A549 (cell line): ENCODE measurements at regions not wholly inside any gene's neighbourhood (a gene's known extent, or its start where the extent isn't known, plus 50 kb on each side); places are given as distances from the start of the nearest gene placed in this dataset.

Source experiments
- ATAC-seq, 2 experiments: fragments of 200-7000 bp in 1 of 2; fragments of >200 bp in 1 of 2; cut with Nextera tagmentation in 1 of 2; cut with Tn5 transposase in 1 of 2; 3 replicates each; pipeline versions ENCODE4 v1.8.0 to v1.9.1; 2018 to 2020; ENCODE audit warnings: mild to moderate bottlenecking in 1 of 2, moderate library complexity in 1 of 2
- CTCF ChIA-PET: fragments of 300-600 bp; sonication (Branson Sonifier 250); formaldehyde crosslinking; extraction: SDS; loops from one replicate; lab custom pipeline; 2021; ENCODE audit warnings: antibody characterized with exemption, inconsistent platforms; lab: Yijun Ruan, JAX
- POLR2A ChIA-PET: fragments of 350-600 bp; formaldehyde crosslinking; extraction: SDS; loops from one replicate; lab custom pipeline; 2021; ENCODE audit warnings: antibody characterized with exemption, inconsistent platforms; lab: Yijun Ruan, JAX
- DNase-seq, 2 experiments: peaks; one replicate each; pipeline versions ENCODE4 v3.0.0 to v3.0.0-alpha.2; 2011 to 2016; ENCODE audit warnings: low read depth in 1 of 2, low spot score in 1 of 2
- FAIRE-seq: peaks from 2 replicates; lab custom pipeline; 2011; peaks lifted over from hg19 to GRCh38; lab: Jason Lieb, UNC
- H3K27ac ChIP-seq, 2 experiments: fragments of >200 bp; sonication (Bioruptor Twin); formaldehyde crosslinking; 3 replicates each; pipeline ENCODE4 v1.5.1; 2016 to 2017
- H3K4me1 ChIP-seq: fragments of >200 bp; sonication (Bioruptor Twin); formaldehyde crosslinking; 3 replicates; pipeline ENCODE4 v1.6.1; 2016
- H3K4me2 ChIP-seq: fragments of >200 bp; sonication (Bioruptor Twin); formaldehyde crosslinking; 3 replicates; pipeline ENCODE4 v1.6.1; 2016
- H3K4me3 ChIP-seq: fragments of >200 bp; sonication (Bioruptor Twin); formaldehyde crosslinking; 3 replicates; pipeline ENCODE4 v1.5.1; 2016
- H3K9me3 ChIP-seq: fragments of >200 bp; sonication (Bioruptor Twin); formaldehyde crosslinking; 3 replicates; pipeline ENCODE4 v1.6.1; 2016
- CBX2 ChIP-seq: fragments of 200-600 bp; sonication (generic); IDR thresholded peaks from 2 replicates; pipeline ENCODE4 v1.6.1; 2016; ENCODE audit warnings: low read depth, mild to moderate bottlenecking, borderline replicate concordance
- CTCF ChIP-seq: fragments of >200 bp; sonication (Bioruptor Twin); formaldehyde crosslinking; IDR thresholded peaks from 3 replicates; pipeline ENCODE4 v1.5.1; 2016
- E2F6 ChIP-seq: IDR thresholded peaks from 2 replicates; pipeline ENCODE4 v1.6.1; 2012; ENCODE audit warnings: low read depth, borderline replicate concordance
- ELK1 ChIP-seq: fragments of 150-350 bp; IDR thresholded peaks from 2 replicates; pipeline ENCODE4 v1.6.1; 2014; ENCODE audit warnings: low read depth, mild to moderate bottlenecking, low read length
- EP300 ChIP-seq, 2 experiments: fragments of >200 bp; sonication (Bioruptor Twin); formaldehyde crosslinking; IDR thresholded peaks; 2 replicates in 1 of 2; 3 replicates in 1 of 2; pipeline ENCODE4 v1.6.1; 2016 to 2017
- HEYL ChIP-seq: fragments of 250-450 bp; sonication (Bioruptor Pico); IDR thresholded peaks from 2 replicates; pipeline ENCODE4 v1.8.0; 2021; ENCODE audit warnings: mild to moderate bottlenecking, moderate library complexity
- JUN ChIP-seq, 2 experiments: fragments of >200 bp; sonication (Bioruptor Twin); formaldehyde crosslinking; IDR thresholded peaks; 2 replicates in 1 of 2; 3 replicates in 1 of 2; pipeline ENCODE4 v1.6.1; 2016 to 2017
- MAX ChIP-seq: IDR thresholded peaks from 2 replicates; pipeline ENCODE4 v1.6.1; 2012
- NR3C1 ChIP-seq: fragments of >200 bp; sonication (Bioruptor Twin); formaldehyde crosslinking; IDR thresholded peaks from 3 replicates; pipeline ENCODE4 v1.6.1; 2017
- POLR2AphosphoS2 ChIP-seq: conservative IDR thresholded peaks from 2 replicates; pipeline ENCODE4 v1.6.1; 2012; ENCODE audit warnings: low read length, improper control_type of control experiment, inconsistent platforms
- RAD21 ChIP-seq, 2 experiments: fragments of >200 bp in 1 of 2; sonication (Bioruptor Twin) in 1 of 2; formaldehyde crosslinking in 1 of 2; IDR thresholded peaks in 1 of 2; conservative IDR thresholded peaks in 1 of 2; 2 replicates in 1 of 2; 3 replicates in 1 of 2; pipeline ENCODE4 v1.6.1; 2012 to 2018; ENCODE audit warnings: inconsistent platforms in 1 of 2
- RCOR1 ChIP-seq: fragments of 150-350 bp; IDR thresholded peaks from 2 replicates; pipeline ENCODE4 v1.6.1; 2014; ENCODE audit warnings: antibody characterized with exemption, low read length, low read depth
- RNF2 ChIP-seq: fragments of 200-600 bp; sonication (generic); IDR thresholded peaks from 2 replicates; pipeline ENCODE4 v1.6.1; 2016; ENCODE audit warnings: low read depth, mild to moderate bottlenecking, antibody characterized with exemption, moderate library complexity, borderline replicate concordance
- SMC3 ChIP-seq: fragments of >200 bp; sonication (Bioruptor Twin); formaldehyde crosslinking; IDR thresholded peaks from 3 replicates; pipeline ENCODE4 v1.6.1; 2018; ENCODE audit warnings: inconsistent platforms
- TFCP2L1 ChIP-seq: fragments of 250-450 bp; sonication (Bioruptor Pico); IDR thresholded peaks from 2 replicates; pipeline ENCODE4 v1.5.0; 2021; ENCODE audit warnings: mild to moderate bottlenecking
- TP53 ChIP-seq: fragments of 250-450 bp; sonication (Bioruptor Pico); IDR thresholded peaks from 2 replicates; pipeline ENCODE4 v1.5.0; 2021; ENCODE audit warnings: mild to moderate bottlenecking, moderate library complexity
- ZFP36 ChIP-seq: fragments of 450-650 bp; IDR thresholded peaks from 2 replicates; pipeline ENCODE4 v1.6.1; 2014; ENCODE audit warnings: borderline replicate concordance; ENCODE audit not compliant: partially characterized antibody
- WGBS: methylation state at CpG from one replicate; pipeline ENCODE4 v1.1.6; 2017; ENCODE audit errors: missing lambda C conversion rate; 5-methylcytosine and 5-hydroxymethylcytosine counted together
- TF ChIP-seq, protein P1 (sequence below): IDR thresholded peaks from 2 replicates; pipeline ENCODE4 v1.6.1; 2012

DNA sequence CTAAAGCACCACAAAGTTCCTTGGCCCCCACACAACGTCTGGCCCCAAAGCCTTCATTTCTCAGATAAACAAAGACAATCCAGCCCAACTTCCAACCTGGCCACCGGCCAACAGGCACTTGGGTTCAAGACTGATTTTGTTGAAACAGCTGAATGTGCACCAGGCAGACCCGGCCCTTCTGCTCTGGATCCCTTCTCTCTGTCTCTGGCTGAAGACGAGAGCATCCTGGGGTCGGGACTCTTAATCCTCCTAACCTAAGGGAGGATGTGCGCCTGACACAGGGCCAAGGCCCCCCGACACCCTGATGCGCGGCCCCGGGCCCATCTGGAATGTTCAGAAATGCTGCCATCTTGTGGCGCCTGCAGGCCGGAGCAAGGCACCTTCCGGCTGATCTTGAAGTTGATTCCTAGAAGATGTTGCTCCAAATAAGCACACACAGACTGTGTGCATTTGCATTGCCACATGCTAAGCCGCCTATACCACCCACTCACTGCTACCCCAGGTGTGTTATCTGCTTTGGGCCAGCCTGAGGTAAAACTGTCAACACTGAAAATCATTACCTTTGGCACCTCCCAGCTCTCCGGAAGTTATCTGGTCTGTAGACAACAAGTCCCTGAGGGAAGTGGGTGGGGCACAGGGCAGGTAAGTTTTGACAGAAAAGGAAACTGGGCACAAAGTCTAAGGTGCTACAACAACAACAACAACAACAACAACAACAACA is 98.4 kb upstream of the HABP2 start:
- POLR2A ChIA-PET = interaction anchor here (0.5 kb wide), 1 partner anchor 85 kb away, joined by 3 read pairs; no protein-coding TSS in a partner anchor
- Histone ChIP-seq H3K4me1 (no peaks in the 10 kb centered on the region), H3K27ac (no peak overlapping the region), H3K9me3 (no peaks in the 10 kb centered on the region), H3K4me3 (no peak overlapping the region), H3K4me2 (peak overlapping the region; percentile 75)
- ATAC-seq (peak; percentile 75 to 94), FAIRE-seq (no peak), DNase-seq (peak; percentile 44 to 65)
- WGBS = 7% methylated on average over 15 of the region's 15 CpGs
- TF ChIP-seq MAX = peak; percentile 37
- no peak for TF ChIP-seq POLR2AphosphoS2
- TF ChIP-seq SMC3 = peak; percentile 89
- peak; percentile 84 for TF ChIP-seq CTCF
- TF ChIP-seq RAD21 (conservative IDR thresholded peaks at IDR 0.05 in 1 of 2, IDR thresholded peaks at IDR 0.05 in 1 of 2) = peak; percentile 79 to 80
- CTCF ChIA-PET = interaction anchor here (0.6 to 5.3 kb wide), 36 partner anchors 9 to 995 kb away, joined by 3 to 54 read pairs (median 3); no protein-coding TSS in a partner anchor

GRCh38 chr10:113455947-113456346 is 96.9 kb upstream of the HABP2 start:
- 53% methylated on average over 3 of the region's 3 CpGs for WGBS
- FAIRE-seq (no peak), ATAC-seq (no peak), DNase-seq (no peak)
- POLR2A ChIA-PET = no interaction called here
- TF ChIP-seq ELK1 = no peak
- no peak for TF ChIP-seq E2F6
- TF ChIP-seq ZFP36 = no peak
- TF ChIP-seq CBX2 = no peak
- no peak for TF ChIP-seq JUN (IDR thresholded peaks at IDR 0.05)
- TF ChIP-seq NR3C1 = no peak
- TF ChIP-seq TFCP2L1 (CRISPR knock-in tag) = no peak
- no peak for TF ChIP-seq HEYL (CRISPR knock-in tag)
- no peak for TF ChIP-seq TP53 (CRISPR knock-in tag)
- no peak for TF ChIP-seq RNF2
- no peak for TF ChIP-seq RCOR1
- no peak for TF ChIP-seq EP300 (IDR thresholded peaks at IDR 0.05)
- H3K9me3 ChIP-seq = no peaks in the 10 kb centered on the region
- H3K4me3 ChIP-seq = no peak overlapping the region
- no peak overlapping the region for H3K27ac ChIP-seq
- CTCF ChIA-PET = interaction anchor here (1.3 to 1.5 kb wide), 2 partner anchors 10 to 39 kb away, joined by 4 read pairs; no protein-coding TSS in a partner anchor
- H3K4me2 ChIP-seq = no peak overlapping the region
- H3K4me1 ChIP-seq = no peaks in the 10 kb centered on the region

- H3K4me2 ChIP-seq = no peak overlapping the region
- no peaks in the 10 kb centered on the region for H3K4me1 ChIP-seq
- no peak for ATAC-seq
- H3K27ac ChIP-seq = no peak overlapping the region
- FAIRE-seq = no peak
- WGBS = 40% methylated on average over 6 of the region's 6 CpGs
- no peak for TF ChIP-seq RCOR1
- TF ChIP-seq, protein P1, sequence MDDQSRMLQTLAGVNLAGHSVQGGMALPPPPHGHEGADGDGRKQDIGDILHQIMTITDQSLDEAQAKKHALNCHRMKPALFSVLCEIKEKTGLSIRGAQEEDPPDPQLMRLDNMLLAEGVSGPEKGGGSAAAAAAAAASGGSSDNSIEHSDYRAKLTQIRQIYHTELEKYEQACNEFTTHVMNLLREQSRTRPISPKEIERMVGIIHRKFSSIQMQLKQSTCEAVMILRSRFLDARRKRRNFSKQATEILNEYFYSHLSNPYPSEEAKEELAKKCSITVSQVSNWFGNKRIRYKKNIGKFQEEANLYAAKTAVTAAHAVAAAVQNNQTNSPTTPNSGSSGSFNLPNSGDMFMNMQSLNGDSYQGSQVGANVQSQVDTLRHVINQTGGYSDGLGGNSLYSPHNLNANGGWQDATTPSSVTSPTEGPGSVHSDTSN = no peak
- TF ChIP-seq RNF2 = no peak
- TF ChIP-seq, all 56 proteins: peak for 0
- ChIA-PET CTCF (interaction anchor here (1.2 kb wide), 1 partner anchor 13 kb away, joined by 3 read pairs; no protein-coding TSS in a partner anchor), POLR2A (no interaction called here)
- DNase-seq = no peak
- Histone ChIP-seq H3K9me3 (no peaks in the 10 kb centered on the region), H3K4me3 (no peak overlapping the region)
Observed at GRCh38 chr10:113456741-113457140, 96.1 kb upstream of the HABP2 start.
